DOHH2 (cell line): ENCODE measurements at regions not wholly inside any gene's neighbourhood (a gene's known extent, or its start where the extent isn't known, plus 50 kb on each side); places are given as distances from the start of the nearest gene placed in this dataset.

ENCODE experiments used
- CTCF ChIP-seq: fragments of 200-600 bp; sonication (generic); IDR thresholded peaks from one replicate; pipeline ENCODE4 v1.5.1; 2014; ENCODE audit warnings: antibody characterized with exemption, mild to moderate bottlenecking, low read depth, low read length; ENCODE audit not compliant: poor library complexity, severe bottlenecking
- EZH2phosphoT487 ChIP-seq: fragments of 200-600 bp; sonication (generic); IDR thresholded peaks from 2 replicates; pipeline ENCODE4 v1.6.1; 2017; ENCODE audit warnings: borderline replicate concordance, mild to moderate bottlenecking, antibody characterized with exemption, low read length, moderate library complexity, mixed read lengths

- TF ChIP-seq CTCF (no peak), EZH2phosphoT487 (no peak)
Measured at GRCh38 chr10:118925404-118926071, 104.0 kb upstream of the NANOS1 start.
